ENCODE measurements at regions not wholly inside any gene's neighbourhood (a gene's known extent, or its start where the extent isn't known, plus 50 kb on each side); places are given as distances from the start of the nearest gene placed in this dataset.

DNA sequence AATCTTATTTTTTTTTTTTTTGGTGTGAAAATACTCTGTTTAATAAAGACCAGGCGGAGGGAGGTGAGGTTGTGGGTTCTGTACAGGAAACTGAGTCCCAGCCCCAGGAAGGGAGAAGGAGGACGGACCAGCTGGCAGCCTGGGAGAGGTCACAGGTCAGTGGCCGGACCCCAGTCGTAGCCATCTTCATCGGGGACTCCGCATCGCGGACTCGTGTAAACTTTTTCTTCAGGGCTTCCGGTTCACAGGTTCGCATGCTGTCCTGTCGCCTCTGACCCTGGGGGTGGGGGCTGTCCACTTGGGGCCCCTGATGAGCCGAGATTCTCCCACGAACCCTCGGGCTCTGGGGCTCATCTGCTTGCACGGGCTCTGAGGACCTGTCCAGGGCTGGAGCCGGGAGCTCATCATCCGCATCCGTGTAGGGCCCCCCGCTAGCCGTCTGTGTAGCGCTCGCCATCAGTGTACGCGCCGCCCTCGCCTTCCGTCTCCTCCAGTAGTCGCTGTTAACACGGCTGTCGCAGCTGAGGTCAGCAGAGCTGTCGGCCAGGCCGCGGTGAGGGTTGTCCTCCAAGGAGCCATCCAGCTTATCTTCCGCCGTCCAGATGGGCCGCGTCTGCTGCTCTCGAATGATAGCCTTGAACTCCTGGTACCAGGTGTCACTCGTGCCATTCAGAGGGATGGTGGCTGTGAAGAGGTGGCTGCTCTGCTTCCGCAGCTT is 975.7 kb upstream of the PRMT6 start:
- no TSS peak for BruUV-seq (replicated peaks)
- H3K36me3 ChIP-seq (ENCODE audit: control insufficient read depth, insufficient read depth, low read length): no peaks in the 10 kb centered on the region
- POLR2A ChIA-PET: no interaction called here
- DNase-seq (ENCODE audit: low read depth, low spot score) (no peak), ATAC-seq (no peak)
- intact Hi-C loops (cut with micrococcal nuclease; ENCODE audit: unreplicated experiment) (no loop called here), in situ Hi-C loops (cut with HindIII; ENCODE audit: low pct_unique_long_range_greater_than_20kb, low sequenced_read_pairs) (no loop called here)
- no peak overlapping the region for H3K4me3 ChIP-seq (ENCODE audit: low read depth in 2 of 2, low read length in 2 of 2)
- TF ChIP-seq POLR2AphosphoS5 (IDR thresholded peaks at IDR 0.05; ENCODE audit: low read depth, low read length) (no peak), SIN3A (IDR thresholded peaks at IDR 0.05; ENCODE audit: borderline replicate concordance, insufficient read depth, low read depth, low read length) (no peak), TCF7L2 (IDR thresholded peaks at IDR 0.05; ENCODE audit: low read depth, low read length) (no peak)
- TF ChIP-seq, protein P1, sequence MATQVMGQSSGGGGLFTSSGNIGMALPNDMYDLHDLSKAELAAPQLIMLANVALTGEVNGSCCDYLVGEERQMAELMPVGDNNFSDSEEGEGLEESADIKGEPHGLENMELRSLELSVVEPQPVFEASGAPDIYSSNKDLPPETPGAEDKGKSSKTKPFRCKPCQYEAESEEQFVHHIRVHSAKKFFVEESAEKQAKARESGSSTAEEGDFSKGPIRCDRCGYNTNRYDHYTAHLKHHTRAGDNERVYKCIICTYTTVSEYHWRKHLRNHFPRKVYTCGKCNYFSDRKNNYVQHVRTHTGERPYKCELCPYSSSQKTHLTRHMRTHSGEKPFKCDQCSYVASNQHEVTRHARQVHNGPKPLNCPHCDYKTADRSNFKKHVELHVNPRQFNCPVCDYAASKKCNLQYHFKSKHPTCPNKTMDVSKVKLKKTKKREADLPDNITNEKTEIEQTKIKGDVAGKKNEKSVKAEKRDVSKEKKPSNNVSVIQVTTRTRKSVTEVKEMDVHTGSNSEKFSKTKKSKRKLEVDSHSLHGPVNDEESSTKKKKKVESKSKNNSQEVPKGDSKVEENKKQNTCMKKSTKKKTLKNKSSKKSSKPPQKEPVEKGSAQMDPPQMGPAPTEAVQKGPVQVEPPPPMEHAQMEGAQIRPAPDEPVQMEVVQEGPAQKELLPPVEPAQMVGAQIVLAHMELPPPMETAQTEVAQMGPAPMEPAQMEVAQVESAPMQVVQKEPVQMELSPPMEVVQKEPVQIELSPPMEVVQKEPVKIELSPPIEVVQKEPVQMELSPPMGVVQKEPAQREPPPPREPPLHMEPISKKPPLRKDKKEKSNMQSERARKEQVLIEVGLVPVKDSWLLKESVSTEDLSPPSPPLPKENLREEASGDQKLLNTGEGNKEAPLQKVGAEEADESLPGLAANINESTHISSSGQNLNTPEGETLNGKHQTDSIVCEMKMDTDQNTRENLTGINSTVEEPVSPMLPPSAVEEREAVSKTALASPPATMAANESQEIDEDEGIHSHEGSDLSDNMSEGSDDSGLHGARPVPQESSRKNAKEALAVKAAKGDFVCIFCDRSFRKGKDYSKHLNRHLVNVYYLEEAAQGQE (IDR thresholded peaks at IDR 0.05; ENCODE audit: insufficient read depth in 1 of 2, low read depth in 2 of 2, low read length in 1 of 2): no peak
- TF ChIP-seq, protein P2, sequence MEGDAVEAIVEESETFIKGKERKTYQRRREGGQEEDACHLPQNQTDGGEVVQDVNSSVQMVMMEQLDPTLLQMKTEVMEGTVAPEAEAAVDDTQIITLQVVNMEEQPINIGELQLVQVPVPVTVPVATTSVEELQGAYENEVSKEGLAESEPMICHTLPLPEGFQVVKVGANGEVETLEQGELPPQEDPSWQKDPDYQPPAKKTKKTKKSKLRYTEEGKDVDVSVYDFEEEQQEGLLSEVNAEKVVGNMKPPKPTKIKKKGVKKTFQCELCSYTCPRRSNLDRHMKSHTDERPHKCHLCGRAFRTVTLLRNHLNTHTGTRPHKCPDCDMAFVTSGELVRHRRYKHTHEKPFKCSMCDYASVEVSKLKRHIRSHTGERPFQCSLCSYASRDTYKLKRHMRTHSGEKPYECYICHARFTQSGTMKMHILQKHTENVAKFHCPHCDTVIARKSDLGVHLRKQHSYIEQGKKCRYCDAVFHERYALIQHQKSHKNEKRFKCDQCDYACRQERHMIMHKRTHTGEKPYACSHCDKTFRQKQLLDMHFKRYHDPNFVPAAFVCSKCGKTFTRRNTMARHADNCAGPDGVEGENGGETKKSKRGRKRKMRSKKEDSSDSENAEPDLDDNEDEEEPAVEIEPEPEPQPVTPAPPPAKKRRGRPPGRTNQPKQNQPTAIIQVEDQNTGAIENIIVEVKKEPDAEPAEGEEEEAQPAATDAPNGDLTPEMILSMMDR (IDR thresholded peaks at IDR 0.05): no peak
- H3K9me3 ChIP-seq (ENCODE audit: control insufficient read depth, insufficient read depth, low read depth, low read length): no peaks in the 10 kb centered on the region
- no peak overlapping the region for H3K27ac ChIP-seq (ENCODE audit: low read length)
- H3K27me3 ChIP-seq (ENCODE audit: control insufficient read depth, insufficient read depth, low read length): no peaks in the 10 kb centered on the region
- CTCF ChIA-PET: no interaction called here
- no peaks in the 10 kb centered on the region for H3K4me1 ChIP-seq (ENCODE audit: control insufficient read depth, insufficient read depth, low read length)

DNA sequence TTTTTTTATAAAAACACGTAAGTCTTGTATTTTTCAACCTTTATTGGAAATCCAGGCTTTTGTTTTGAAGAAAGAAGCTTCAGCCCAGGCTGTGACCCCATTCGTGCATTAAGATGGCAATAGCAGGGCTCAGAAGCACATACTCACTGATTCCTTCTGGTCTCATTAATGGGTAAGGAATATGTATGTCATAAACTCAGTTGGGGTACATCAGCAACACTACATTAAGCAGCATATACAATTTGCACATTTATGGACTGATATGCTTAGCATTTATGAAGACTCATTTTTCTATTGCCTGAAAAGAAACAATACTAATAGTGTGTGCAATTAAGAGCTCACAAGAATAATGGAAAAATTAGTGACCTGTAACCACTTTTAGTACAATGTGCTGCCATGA is 945.4 kb upstream of the PRMT6 start:
- no peak for DNase-seq (ENCODE audit: low read depth, low spot score)
- Histone ChIP-seq H3K27ac (ENCODE audit: low read length) (no peak overlapping the region), H3K4me1 (ENCODE audit: control insufficient read depth, insufficient read depth, low read length) (no peaks in the 10 kb centered on the region), H3K9me3 (ENCODE audit: control insufficient read depth, insufficient read depth, low read depth, low read length) (no peaks in the 10 kb centered on the region), H3K36me3 (ENCODE audit: control insufficient read depth, insufficient read depth, low read length) (no peaks in the 10 kb centered on the region), H3K4me3 (ENCODE audit: low read depth in 2 of 2, low read length in 2 of 2) (no peak overlapping the region), H3K27me3 (ENCODE audit: control insufficient read depth, insufficient read depth, low read length) (no peaks in the 10 kb centered on the region)
- no peak for ATAC-seq
- in situ Hi-C loops (cut with HindIII; ENCODE audit: low pct_unique_long_range_greater_than_20kb, low sequenced_read_pairs): no loop called here
- TF ChIP-seq TCF7L2 (IDR thresholded peaks at IDR 0.05; ENCODE audit: low read depth, low read length) (no peak), SIN3A (IDR thresholded peaks at IDR 0.05; ENCODE audit: borderline replicate concordance, insufficient read depth, low read depth, low read length) (no peak), POLR2AphosphoS5 (IDR thresholded peaks at IDR 0.05; ENCODE audit: low read depth, low read length) (no peak)
- TF ChIP-seq, protein P2 (IDR thresholded peaks at IDR 0.05): no peak
- TF ChIP-seq, protein P1 (IDR thresholded peaks at IDR 0.05; ENCODE audit: insufficient read depth in 1 of 2, low read depth in 2 of 2, low read length in 1 of 2): no peak
- BruUV-seq (replicated peaks): no TSS peak
- intact Hi-C loops (cut with micrococcal nuclease; ENCODE audit: unreplicated experiment): no loop called here
- CTCF ChIA-PET: no interaction called here
- POLR2A ChIA-PET: no interaction called here

All from Panc1 (cell line).